Subcutaneous abdominal adipose tissue (tissue), 5 donors: ENCODE measurements at regions not wholly inside any gene's neighbourhood (a gene's known extent, or its start where the extent isn't known, plus 50 kb on each side); places are given as distances from the start of the nearest gene placed in this dataset.

Source experiments
- H3K27ac ChIP-seq: one replicate; pipeline ENCODE4 v1.7.0; 2013; ENCODE audit warnings: low read depth, mild to moderate bottlenecking, inconsistent platforms, low read length, moderate library complexity
- H3K27me3 ChIP-seq, 5 donors: one replicate each; pipeline ENCODE4 v1.7.0; 2013; ENCODE audit warnings: low read length in 5 of 5, inconsistent platforms in 1 of 5; ENCODE audit not compliant: control insufficient read depth in 5 of 5, insufficient read depth in 4 of 5
- H3K36me3 ChIP-seq, 5 donors: one replicate each; pipeline ENCODE4 v1.7.0; 2013; ENCODE audit warnings: low read length in 5 of 5; ENCODE audit not compliant: control insufficient read depth in 5 of 5, insufficient read depth in 5 of 5
- H3K4me1 ChIP-seq, 5 donors: one replicate each; pipeline ENCODE4 v1.7.0; 2013; ENCODE audit warnings: low read length in 5 of 5, mild to moderate bottlenecking in 3 of 5, moderate library complexity in 1 of 5; ENCODE audit not compliant: control insufficient read depth in 5 of 5, insufficient read depth in 5 of 5
- H3K4me3 ChIP-seq, 5 donors: one replicate each; pipeline ENCODE4 v1.7.0; 2013; ENCODE audit warnings: low read length in 5 of 5, low read depth in 1 of 5
- H3K9ac ChIP-seq, 5 donors: one replicate each; pipeline ENCODE4 v1.7.0; 2013; ENCODE audit warnings: low read length in 5 of 5, mild to moderate bottlenecking in 4 of 5, moderate library complexity in 3 of 5
- H3K9me3 ChIP-seq, 5 donors: one replicate each; pipeline ENCODE4 v1.7.0; 2013; ENCODE audit warnings: low read length in 5 of 5; ENCODE audit not compliant: control insufficient read depth in 5 of 5
- donor health status: healthy.
- donor health status: healthy.
- donor health status: healthy.
- donor health status: healthy.
- donor health status: healthy.

- Histone ChIP-seq H3K9ac (no peak overlapping the region), H3K27me3 (peaks cover 26 to 56% (median 46%) of the 10 kb centered on the region in 5 donors)
Observed at GRCh38 chr12:125193376-125194152, 128.3 kb downstream of the AACS start.

GRCh38 chr12:125194163-125194773 is 129.0 kb downstream of the AACS start:
- H3K9me3 ChIP-seq = no peaks in the 10 kb centered on the region
- no peaks in the 10 kb centered on the region for H3K36me3 ChIP-seq
- H3K27ac ChIP-seq = no peak overlapping the region
- no peak overlapping the region for H3K9ac ChIP-seq
- H3K4me1 ChIP-seq = no peaks in the 10 kb centered on the region
- no peak overlapping the region for H3K4me3 ChIP-seq
- peaks cover 20 to 49% (median 46%) of the 10 kb centered on the region in 5 donors for H3K27me3 ChIP-seq

More at GRCh38 chr12:125193376-125194152, 128.3 kb downstream of the AACS start:
- Histone ChIP-seq H3K9me3 (no peaks in the 10 kb centered on the region), H3K36me3 (no peaks in the 10 kb centered on the region), H3K4me3 (no peak overlapping the region), H3K4me1 (no peaks in the 10 kb centered on the region), H3K27ac (no peak overlapping the region)

GRCh38 chr12:125194987-125195386 is 129.8 kb downstream of the AACS start:
- Histone ChIP-seq H3K27me3 (peaks cover 13 to 44% (median 40%) of the 10 kb centered on the region in 5 donors), H3K27ac (no peak overlapping the region), H3K36me3 (no peaks in the 10 kb centered on the region), H3K9me3 (no peaks in the 10 kb centered on the region), H3K4me3 (no peak overlapping the region), H3K9ac (no peak overlapping the region), H3K4me1 (no peaks in the 10 kb centered on the region)

GRCh38 chr12:125197326-125197725 is 132.1 kb downstream of the AACS start:
- H3K4me3 ChIP-seq = no peak overlapping the region
- H3K9me3 ChIP-seq = peaks cover 0 to 8% (median 7%) of the 10 kb centered on the region in 5 donors
- H3K27ac ChIP-seq = no peak overlapping the region
- no peak overlapping the region for H3K9ac ChIP-seq
- H3K4me1 ChIP-seq = no peaks in the 10 kb centered on the region
- no peaks in the 10 kb centered on the region for H3K36me3 ChIP-seq
- H3K27me3 ChIP-seq = peaks cover 9 to 36% (median 34%) of the 10 kb centered on the region in 5 donors

- Histone ChIP-seq H3K9ac (no peak overlapping the region), H3K27ac (no peak overlapping the region), H3K36me3 (no peaks in the 10 kb centered on the region), H3K4me3 (no peak overlapping the region), H3K27me3 (peaks cover 4 to 27% (median 21%) of the 10 kb centered on the region in 5 donors), H3K9me3 (peaks cover 0 to 10% (median 7%) of the 10 kb centered on the region in 5 donors), H3K4me1 (no peaks in the 10 kb centered on the region)
Observed at GRCh38 chr12:125198652-125199051, 133.4 kb downstream of the AACS start.

- peaks cover 0 to 24% (median 9%) of the 10 kb centered on the region in 5 donors for H3K27me3 ChIP-seq
- H3K9ac ChIP-seq = no peak overlapping the region
- H3K27ac ChIP-seq = no peak overlapping the region
- H3K4me3 ChIP-seq = no peak overlapping the region
- H3K36me3 ChIP-seq = no peaks in the 10 kb centered on the region
- H3K9me3 ChIP-seq = peaks cover 0 to 10% (median 7%) of the 10 kb centered on the region in 5 donors
- H3K4me1 ChIP-seq = no peaks in the 10 kb centered on the region
Observed at GRCh38 chr12:125201090-125201489, 135.9 kb downstream of the AACS start.

GRCh38 chr12:125201940-125202339 is 136.7 kb downstream of the AACS start:
- Histone ChIP-seq H3K27ac (no peak overlapping the region), H3K9me3 (peaks cover 0 to 10% (median 7%) of the 10 kb centered on the region in 5 donors), H3K9ac (no peak overlapping the region), H3K4me1 (no peaks in the 10 kb centered on the region), H3K27me3 (peaks cover 3 to 26% (median 11%) of the 10 kb centered on the region in 5 donors), H3K36me3 (no peaks in the 10 kb centered on the region), H3K4me3 (no peak overlapping the region)

- H3K4me1 ChIP-seq = no peaks in the 10 kb centered on the region
- H3K4me3 ChIP-seq = no peak overlapping the region
- no peaks in the 10 kb centered on the region for H3K36me3 ChIP-seq
- H3K27ac ChIP-seq = no peak overlapping the region
- peaks cover 7 to 30% (median 11%) of the 10 kb centered on the region in 5 donors for H3K27me3 ChIP-seq
- peaks cover 0 to 10% (median 7%) of the 10 kb centered on the region in 5 donors for H3K9me3 ChIP-seq
- no peak overlapping the region for H3K9ac ChIP-seq
Observed at GRCh38 chr12:125202421-125202820, 137.2 kb downstream of the AACS start.

GRCh38 chr12:125203145-125203765 is 138.0 kb downstream of the AACS start:
- no peaks in the 10 kb centered on the region for H3K4me1 ChIP-seq
- no peak overlapping the region for H3K9ac ChIP-seq
- no peak overlapping the region for H3K4me3 ChIP-seq
- peaks cover 0 to 10% (median 7%) of the 10 kb centered on the region in 5 donors for H3K9me3 ChIP-seq
- H3K36me3 ChIP-seq = no peaks in the 10 kb centered on the region
- H3K27me3 ChIP-seq = peaks cover 7 to 29% (median 11%) of the 10 kb centered on the region in 5 donors
- no peak overlapping the region for H3K27ac ChIP-seq

- no peak overlapping the region for H3K9ac ChIP-seq
- H3K27ac ChIP-seq = no peak overlapping the region
- H3K27me3 ChIP-seq = peaks cover 8 to 35% (median 23%) of the 10 kb centered on the region in 5 donors
- H3K36me3 ChIP-seq = no peaks in the 10 kb centered on the region
- H3K4me3 ChIP-seq = no peak overlapping the region
- H3K4me1 ChIP-seq = no peaks in the 10 kb centered on the region
- peaks cover 0 to 9% (median 6%) of the 10 kb centered on the region in 5 donors for H3K9me3 ChIP-seq
Observed at GRCh38 chr12:125205386-125205785, 140.2 kb downstream of the AACS start.
